ENCODE measurements at regions not wholly inside any gene's neighbourhood (a gene's known extent, or its start where the extent isn't known, plus 50 kb on each side); places are given as distances from the start of the nearest gene placed in this dataset.

DNA sequence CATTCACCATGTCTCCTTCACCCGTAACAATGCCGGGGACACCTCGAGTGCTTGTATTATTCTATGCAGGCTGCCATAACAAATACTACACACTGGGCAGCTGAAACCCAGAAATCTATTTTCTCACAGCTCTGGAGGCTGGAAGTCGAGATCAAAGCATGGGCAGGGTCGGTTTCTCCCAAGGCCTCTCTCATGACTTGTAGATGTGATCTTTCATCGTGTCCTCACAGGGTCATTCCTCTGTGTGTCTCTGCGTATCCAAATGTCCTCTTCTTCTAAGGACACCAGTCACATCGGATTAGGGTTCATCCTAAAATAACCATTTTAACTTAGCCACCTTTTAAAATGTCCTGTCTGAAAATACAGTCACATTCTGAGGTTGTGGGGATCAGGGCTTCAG lies 303.5 kb downstream of the KLF6 start:
- TF ChIP-seq, protein P1, sequence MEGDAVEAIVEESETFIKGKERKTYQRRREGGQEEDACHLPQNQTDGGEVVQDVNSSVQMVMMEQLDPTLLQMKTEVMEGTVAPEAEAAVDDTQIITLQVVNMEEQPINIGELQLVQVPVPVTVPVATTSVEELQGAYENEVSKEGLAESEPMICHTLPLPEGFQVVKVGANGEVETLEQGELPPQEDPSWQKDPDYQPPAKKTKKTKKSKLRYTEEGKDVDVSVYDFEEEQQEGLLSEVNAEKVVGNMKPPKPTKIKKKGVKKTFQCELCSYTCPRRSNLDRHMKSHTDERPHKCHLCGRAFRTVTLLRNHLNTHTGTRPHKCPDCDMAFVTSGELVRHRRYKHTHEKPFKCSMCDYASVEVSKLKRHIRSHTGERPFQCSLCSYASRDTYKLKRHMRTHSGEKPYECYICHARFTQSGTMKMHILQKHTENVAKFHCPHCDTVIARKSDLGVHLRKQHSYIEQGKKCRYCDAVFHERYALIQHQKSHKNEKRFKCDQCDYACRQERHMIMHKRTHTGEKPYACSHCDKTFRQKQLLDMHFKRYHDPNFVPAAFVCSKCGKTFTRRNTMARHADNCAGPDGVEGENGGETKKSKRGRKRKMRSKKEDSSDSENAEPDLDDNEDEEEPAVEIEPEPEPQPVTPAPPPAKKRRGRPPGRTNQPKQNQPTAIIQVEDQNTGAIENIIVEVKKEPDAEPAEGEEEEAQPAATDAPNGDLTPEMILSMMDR (conservative IDR thresholded peaks at IDR 0.05; ENCODE audit: low read length) = no peak
- TF ChIP-seq EZH2phosphoT487 (IDR thresholded peaks at IDR 0.05; ENCODE audit: borderline replicate concordance) = no peak
